Liver (tissue), 3 donors: ENCODE measurements at regions not wholly inside any gene's neighbourhood (a gene's known extent, or its start where the extent isn't known, plus 50 kb on each side); places are given as distances from the start of the nearest gene placed in this dataset.
A peak's percentile ranks its signal among the peaks of the same experiment; 100 is the strongest.

ENCODE experiments used
- FOXA1 ChIP-seq: IDR thresholded peaks from 2 replicates; pipeline ENCODE4 v1.6.1; 2016; ENCODE audit warnings: antibody characterized with exemption
- NR2F2 ChIP-seq: IDR thresholded peaks from 2 replicates; pipeline ENCODE4 v1.6.1; 2016; ENCODE audit warnings: antibody characterized with exemption
- RXRA ChIP-seq, 2 donors: IDR thresholded peaks; 2 replicates each; pipeline ENCODE4 v1.6.1; 2017 to 2018; ENCODE audit warnings: antibody characterized with exemption in 2 of 2, mild to moderate bottlenecking in 1 of 2
- SP1 ChIP-seq: IDR thresholded peaks from 2 replicates; pipeline ENCODE4 v1.6.1; 2018; ENCODE audit warnings: antibody characterized with exemption, mild to moderate bottlenecking
- YY1 ChIP-seq: IDR thresholded peaks from 2 replicates; pipeline ENCODE4 v1.6.1; 2016; ENCODE audit warnings: antibody characterized with exemption, mild to moderate bottlenecking
- TF ChIP-seq, protein P1 (sequence below): IDR thresholded peaks from 2 replicates; pipeline ENCODE4 v1.6.1; 2016; ENCODE audit warnings: antibody characterized with exemption
- TF ChIP-seq, protein P2 (sequence below): fragments of 150-350 bp; IDR thresholded peaks from 2 replicates; pipeline ENCODE4 v1.5.1; 2017; ENCODE audit warnings: improper control_type of control experiment, low read depth, low read length; ENCODE audit not compliant: missing input control
- TF ChIP-seq, protein P3 (sequence below): IDR thresholded peaks from 2 replicates; pipeline ENCODE4 v1.6.1; 2016; ENCODE audit warnings: antibody characterized with exemption, mild to moderate bottlenecking
- donor health status: healthy.
- donor health status: healthy.

DNA sequence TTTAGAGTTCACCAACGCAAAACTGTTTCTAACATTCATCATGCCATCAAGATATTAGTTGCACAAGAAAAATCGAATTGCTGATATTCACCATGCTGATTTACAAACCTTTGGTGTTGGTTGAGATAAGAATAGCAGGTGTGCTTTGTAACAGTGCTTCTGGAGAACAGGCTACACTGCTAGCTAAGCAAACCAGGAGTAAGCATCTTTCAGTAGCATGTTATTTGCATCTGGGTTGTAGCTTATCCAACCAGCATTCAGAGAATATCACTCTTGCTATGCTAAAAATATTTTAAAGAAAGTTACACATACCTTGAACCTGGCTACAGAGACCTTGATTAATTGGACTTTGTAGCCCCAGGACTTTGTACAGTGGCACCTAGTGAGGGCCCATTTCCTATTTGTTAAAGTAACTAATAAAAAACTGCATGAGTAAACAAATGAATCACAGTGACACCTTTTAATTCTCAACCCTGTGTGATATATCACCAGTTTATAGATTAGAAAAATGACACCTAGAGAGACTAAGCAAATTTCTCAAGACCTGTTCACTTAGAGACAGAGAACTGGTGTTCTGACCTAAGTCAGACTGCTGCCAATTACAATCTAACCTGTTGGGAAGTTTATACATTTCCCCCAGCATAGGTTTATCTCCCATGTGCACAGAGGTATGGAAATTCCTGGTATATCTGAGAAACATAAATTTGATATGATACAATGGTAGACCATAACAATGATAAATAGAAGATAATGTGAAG, 435.5 kb upstream of the TGFBR2 start:
- TF ChIP-seq, protein P1, sequence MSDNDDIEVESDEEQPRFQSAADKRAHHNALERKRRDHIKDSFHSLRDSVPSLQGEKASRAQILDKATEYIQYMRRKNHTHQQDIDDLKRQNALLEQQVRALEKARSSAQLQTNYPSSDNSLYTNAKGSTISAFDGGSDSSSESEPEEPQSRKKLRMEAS, result peak; percentile 16
- TF ChIP-seq, protein P2, sequence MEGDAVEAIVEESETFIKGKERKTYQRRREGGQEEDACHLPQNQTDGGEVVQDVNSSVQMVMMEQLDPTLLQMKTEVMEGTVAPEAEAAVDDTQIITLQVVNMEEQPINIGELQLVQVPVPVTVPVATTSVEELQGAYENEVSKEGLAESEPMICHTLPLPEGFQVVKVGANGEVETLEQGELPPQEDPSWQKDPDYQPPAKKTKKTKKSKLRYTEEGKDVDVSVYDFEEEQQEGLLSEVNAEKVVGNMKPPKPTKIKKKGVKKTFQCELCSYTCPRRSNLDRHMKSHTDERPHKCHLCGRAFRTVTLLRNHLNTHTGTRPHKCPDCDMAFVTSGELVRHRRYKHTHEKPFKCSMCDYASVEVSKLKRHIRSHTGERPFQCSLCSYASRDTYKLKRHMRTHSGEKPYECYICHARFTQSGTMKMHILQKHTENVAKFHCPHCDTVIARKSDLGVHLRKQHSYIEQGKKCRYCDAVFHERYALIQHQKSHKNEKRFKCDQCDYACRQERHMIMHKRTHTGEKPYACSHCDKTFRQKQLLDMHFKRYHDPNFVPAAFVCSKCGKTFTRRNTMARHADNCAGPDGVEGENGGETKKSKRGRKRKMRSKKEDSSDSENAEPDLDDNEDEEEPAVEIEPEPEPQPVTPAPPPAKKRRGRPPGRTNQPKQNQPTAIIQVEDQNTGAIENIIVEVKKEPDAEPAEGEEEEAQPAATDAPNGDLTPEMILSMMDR, result no peak
- TF ChIP-seq, protein P3, sequence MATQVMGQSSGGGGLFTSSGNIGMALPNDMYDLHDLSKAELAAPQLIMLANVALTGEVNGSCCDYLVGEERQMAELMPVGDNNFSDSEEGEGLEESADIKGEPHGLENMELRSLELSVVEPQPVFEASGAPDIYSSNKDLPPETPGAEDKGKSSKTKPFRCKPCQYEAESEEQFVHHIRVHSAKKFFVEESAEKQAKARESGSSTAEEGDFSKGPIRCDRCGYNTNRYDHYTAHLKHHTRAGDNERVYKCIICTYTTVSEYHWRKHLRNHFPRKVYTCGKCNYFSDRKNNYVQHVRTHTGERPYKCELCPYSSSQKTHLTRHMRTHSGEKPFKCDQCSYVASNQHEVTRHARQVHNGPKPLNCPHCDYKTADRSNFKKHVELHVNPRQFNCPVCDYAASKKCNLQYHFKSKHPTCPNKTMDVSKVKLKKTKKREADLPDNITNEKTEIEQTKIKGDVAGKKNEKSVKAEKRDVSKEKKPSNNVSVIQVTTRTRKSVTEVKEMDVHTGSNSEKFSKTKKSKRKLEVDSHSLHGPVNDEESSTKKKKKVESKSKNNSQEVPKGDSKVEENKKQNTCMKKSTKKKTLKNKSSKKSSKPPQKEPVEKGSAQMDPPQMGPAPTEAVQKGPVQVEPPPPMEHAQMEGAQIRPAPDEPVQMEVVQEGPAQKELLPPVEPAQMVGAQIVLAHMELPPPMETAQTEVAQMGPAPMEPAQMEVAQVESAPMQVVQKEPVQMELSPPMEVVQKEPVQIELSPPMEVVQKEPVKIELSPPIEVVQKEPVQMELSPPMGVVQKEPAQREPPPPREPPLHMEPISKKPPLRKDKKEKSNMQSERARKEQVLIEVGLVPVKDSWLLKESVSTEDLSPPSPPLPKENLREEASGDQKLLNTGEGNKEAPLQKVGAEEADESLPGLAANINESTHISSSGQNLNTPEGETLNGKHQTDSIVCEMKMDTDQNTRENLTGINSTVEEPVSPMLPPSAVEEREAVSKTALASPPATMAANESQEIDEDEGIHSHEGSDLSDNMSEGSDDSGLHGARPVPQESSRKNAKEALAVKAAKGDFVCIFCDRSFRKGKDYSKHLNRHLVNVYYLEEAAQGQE, result no peak
- TF ChIP-seq YY1, result peak; percentile 21
- TF ChIP-seq FOXA1, result no peak
- no peak for TF ChIP-seq NR2F2
- TF ChIP-seq SP1, result no peak
- TF ChIP-seq RXRA (IDR thresholded peaks at IDR 0.05), result peak in 1 of 2 donors; percentile 33
